Epidermal melanocyte (primary cell): ENCODE measurements at regions not wholly inside any gene's neighbourhood (a gene's known extent, or its start where the extent isn't known, plus 50 kb on each side); places are given as distances from the start of the nearest gene placed in this dataset.
A peak's percentile ranks its signal among the peaks of the same experiment; 100 is the strongest.
"Not testable (repeated sequence)": the region's sequence is repeated elsewhere in the genome, so short reads cannot be mapped to it uniquely, and the experiment has no call there.

Experiments used
- DNase-seq: peaks from one replicate; pipeline ENCODE4 v3.0.0; 2011; ENCODE audit warnings: low spot score; ENCODE audit not compliant: insufficient read length

- no peak for DNase-seq
Measured at GRCh38 chr2:175430236-175430635, 248.7 kb upstream of the ATP5MC3 start.

- no peak for DNase-seq
Measured at GRCh38 chr2:175418224-175418835, 236.8 kb upstream of the ATP5MC3 start.

- peak; percentile 40 for DNase-seq
Measured at GRCh38 chr2:175414882-175415487, 233.5 kb upstream of the ATP5MC3 start.

- DNase-seq = no peak
Measured at GRCh38 chr2:175414191-175414881, 232.8 kb upstream of the ATP5MC3 start.

GRCh38 chr2:175410941-175411340, 229.4 kb upstream of the ATP5MC3 start:
- DNase-seq = not testable (repeated sequence)

- DNase-seq = no peak
Measured at GRCh38 chr2:175404839-175405238, 223.3 kb upstream of the ATP5MC3 start.

- DNase-seq = no peak
Measured at GRCh38 chr2:175403599-175404221, 222.2 kb upstream of the ATP5MC3 start.

- DNase-seq = no peak
Measured at GRCh38 chr2:175402571-175402970, 221.1 kb upstream of the ATP5MC3 start.

GRCh38 chr2:175401956-175402469, 220.5 kb upstream of the ATP5MC3 start:
- DNase-seq = no peak

GRCh38 chr2:175400975-175401374, 219.5 kb upstream of the ATP5MC3 start:
- no peak for DNase-seq

GRCh38 chr2:175399326-175399725, 217.8 kb upstream of the ATP5MC3 start:
- no peak for DNase-seq

- DNase-seq = no peak
Measured at GRCh38 chr2:175398848-175399247, 217.3 kb upstream of the ATP5MC3 start.

- no peak for DNase-seq
Measured at GRCh38 chr2:175396696-175397095, 215.2 kb upstream of the ATP5MC3 start.

- DNase-seq = no peak
Measured at GRCh38 chr2:175393851-175394250, 212.3 kb upstream of the ATP5MC3 start.

GRCh38 chr2:175383286-175383685, 201.8 kb upstream of the ATP5MC3 start:
- DNase-seq = no peak

GRCh38 chr2:175373729-175374128, 192.2 kb upstream of the ATP5MC3 start:
- DNase-seq = no peak

GRCh38 chr2:175372704-175373701, 191.5 kb upstream of the ATP5MC3 start:
- no peak for DNase-seq

- DNase-seq = no peak
Measured at GRCh38 chr2:175371378-175371777, 189.9 kb upstream of the ATP5MC3 start.

- DNase-seq = peak; percentile 59
Measured at GRCh38 chr2:175366815-175367214, 185.3 kb upstream of the ATP5MC3 start.

- DNase-seq = no peak
Measured at GRCh38 chr2:175363699-175364098, 182.2 kb upstream of the ATP5MC3 start.

GRCh38 chr2:175362331-175362730, 180.8 kb upstream of the ATP5MC3 start:
- DNase-seq = no peak
